Right lobe of liver (tissue), 4 donors: ENCODE measurements at regions not wholly inside any gene's neighbourhood (a gene's known extent, or its start where the extent isn't known, plus 50 kb on each side); places are given as distances from the start of the nearest gene placed in this dataset.

Experiments used
- CTCF ChIP-seq, 4 donors: fragments of 200-600 bp in 3 of 4; fragments of 450-650 bp in 1 of 4; IDR thresholded peaks; one replicate each; pipeline versions ENCODE4 v1.5.1 to v1.8.0; 2016 to 2022; ENCODE audit warnings: antibody characterized with exemption in 4 of 4, mild to moderate bottlenecking in 2 of 4
- POLR2A ChIP-seq: fragments of 450-650 bp; IDR thresholded peaks from one replicate; pipeline ENCODE4 v1.6.1; 2017; ENCODE audit warnings: antibody characterized with exemption, mild to moderate bottlenecking
- donor health status: DM: no; HTN: no; CAD: no.
- donor health status: DM: no; HTN: no; CAD: no.
- donor health status: DM: no; HTN: yes; CAD: no.

GRCh38 chr18:77992057-77992456 is 742.4 kb downstream of the GALR1 start:
- TF ChIP-seq CTCF (IDR thresholded peaks at IDR 0.05) (no peak), POLR2A (no peak)
